ENCODE measurements at regions not wholly inside any gene's neighbourhood (a gene's known extent, or its start where the extent isn't known, plus 50 kb on each side); places are given as distances from the start of the nearest gene placed in this dataset.

DNA sequence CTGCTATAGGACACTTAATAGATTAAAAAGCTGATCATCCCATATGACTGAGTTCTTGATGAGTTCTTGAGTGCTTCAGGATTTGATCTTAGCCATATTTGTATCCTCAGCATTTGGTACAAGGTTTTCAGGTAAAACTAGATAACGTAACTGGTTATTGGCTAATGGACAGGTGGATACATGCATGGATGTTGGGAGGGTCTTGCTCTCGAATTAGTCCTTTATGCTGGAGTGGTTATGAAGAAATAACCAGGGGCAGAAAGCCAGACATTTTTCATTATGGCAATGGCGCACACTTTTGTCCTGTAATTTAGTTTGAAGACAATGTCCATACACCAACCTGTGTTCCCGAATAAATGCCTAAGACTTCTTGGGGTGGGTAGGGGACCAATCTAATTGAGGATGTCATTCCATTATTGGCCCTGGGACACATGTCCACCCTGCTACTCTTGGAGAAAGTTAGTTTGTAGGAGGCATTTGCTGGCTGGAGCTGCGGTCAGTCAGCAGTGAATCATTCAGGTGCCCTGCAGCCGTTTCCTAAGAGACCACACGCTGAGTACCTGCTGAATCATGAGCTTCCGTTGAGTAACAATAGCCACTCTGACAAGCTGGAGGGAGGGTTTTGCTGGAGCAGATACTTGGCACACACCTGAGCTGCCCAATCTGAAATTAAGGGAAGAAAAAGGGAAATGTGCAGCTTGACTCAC is 194.4 kb downstream of the FOXA2 start:
- DNase-seq (no peak), ATAC-seq (ENCODE audit: low read depth) (no peak)
- Mint-ChIP-seq H3K9me3 (no peaks in the 10 kb centered on the region), H3K4me3 (no peak overlapping the region), H3K27me3 (peaks cover 3% of the 10 kb centered on the region), H3K27ac (no peak overlapping the region), H3K4me1 (peaks cover 5% of the 10 kb centered on the region), H3K36me3 (ENCODE audit: low read depth) (no peaks in the 10 kb centered on the region)
- intact Hi-C loops (cut with micrococcal nuclease): no loop called here
- ChIA-PET CTCF (no interaction called here), POLR2A (no interaction called here)
- no peak for TF ChIP-seq CTCF (IDR thresholded peaks at IDR 0.05)

GRCh38 chr20:22387452-22387851 is 196.9 kb downstream of the FOXA2 start:
- Mint-ChIP-seq H3K27me3 (no peaks in the 10 kb centered on the region), H3K4me1 (peaks cover 8% of the 10 kb centered on the region), H3K4me3 (no peak overlapping the region), H3K9me3 (no peaks in the 10 kb centered on the region), H3K27ac (no peak overlapping the region), H3K36me3 (ENCODE audit: low read depth) (no peaks in the 10 kb centered on the region)
- intact Hi-C loops (cut with micrococcal nuclease): no loop called here
- no peak for DNase-seq
- no peak for ATAC-seq (ENCODE audit: low read depth)
- ChIA-PET POLR2A (interaction anchor here (0.6 kb wide), 1 partner anchor 1353 kb away, joined by 3 read pairs; no protein-coding TSS in a partner anchor), CTCF (no interaction called here)
- TF ChIP-seq CTCF (IDR thresholded peaks at IDR 0.05): no peak

- no peaks in the 10 kb centered on the region for H3K27me3 Mint-ChIP-seq
- H3K4me3 Mint-ChIP-seq: no peak overlapping the region
- no peaks in the 10 kb centered on the region for H3K9me3 Mint-ChIP-seq
- ChIA-PET POLR2A (no interaction called here), CTCF (no interaction called here)
- peaks cover 10% of the 10 kb centered on the region for H3K4me1 Mint-ChIP-seq
- TF ChIP-seq CTCF (IDR thresholded peaks at IDR 0.05): no peak
- no peak overlapping the region for H3K27ac Mint-ChIP-seq
- intact Hi-C loops (cut with micrococcal nuclease): no loop called here
- ATAC-seq (ENCODE audit: low read depth) (no peak), DNase-seq (no peak)
- H3K36me3 Mint-ChIP-seq (ENCODE audit: low read depth): no peaks in the 10 kb centered on the region
Observed at GRCh38 chr20:22386306-22386623, 198.1 kb downstream of the FOXA2 start.

- no peaks in the 10 kb centered on the region for H3K27me3 Mint-ChIP-seq
- H3K4me3 Mint-ChIP-seq: no peak overlapping the region
- H3K4me1 Mint-ChIP-seq: peaks cover 10% of the 10 kb centered on the region
- CTCF ChIA-PET: no interaction called here
- no peaks in the 10 kb centered on the region for H3K9me3 Mint-ChIP-seq
- ATAC-seq (ENCODE audit: low read depth): no peak
- no peak overlapping the region for H3K27ac Mint-ChIP-seq
- no peaks in the 10 kb centered on the region for H3K36me3 Mint-ChIP-seq (ENCODE audit: low read depth)
- no peak for TF ChIP-seq CTCF (IDR thresholded peaks at IDR 0.05)
- intact Hi-C loops (cut with micrococcal nuclease): no loop called here
- DNase-seq: no peak
- POLR2A ChIA-PET: no interaction called here
Observed at GRCh38 chr20:22385602-22386305, 198.6 kb downstream of the FOXA2 start.

GRCh38 chr20:22384978-22385377 is 199.4 kb downstream of the FOXA2 start:
- intact Hi-C loops (cut with micrococcal nuclease): no loop called here
- Mint-ChIP-seq H3K4me1 (peaks cover 10% of the 10 kb centered on the region), H3K36me3 (ENCODE audit: low read depth) (no peaks in the 10 kb centered on the region), H3K4me3 (no peak overlapping the region), H3K9me3 (no peaks in the 10 kb centered on the region), H3K27me3 (peaks cover 2% of the 10 kb centered on the region), H3K27ac (no peak overlapping the region)
- ATAC-seq (ENCODE audit: low read depth): no peak
- POLR2A ChIA-PET: no interaction called here
- CTCF ChIA-PET: no interaction called here
- no peak for DNase-seq
- no peak for TF ChIP-seq CTCF (IDR thresholded peaks at IDR 0.05)
